Limb (tissue), 2 donors: ENCODE measurements at regions not wholly inside any gene's neighbourhood (a gene's known extent, or its start where the extent isn't known, plus 50 kb on each side); places are given as distances from the start of the nearest gene placed in this dataset.
"Not testable (repeated sequence)": the region's sequence is repeated elsewhere in the genome, so short reads cannot be mapped to it uniquely, and the experiment has no call there.

Experiments used
- DNase-seq, 2 donors: peaks; one replicate each; pipeline ENCODE4 v3.0.0-alpha.2; 2016; ENCODE audit errors: extremely low spot score in 2 of 2

DNA sequence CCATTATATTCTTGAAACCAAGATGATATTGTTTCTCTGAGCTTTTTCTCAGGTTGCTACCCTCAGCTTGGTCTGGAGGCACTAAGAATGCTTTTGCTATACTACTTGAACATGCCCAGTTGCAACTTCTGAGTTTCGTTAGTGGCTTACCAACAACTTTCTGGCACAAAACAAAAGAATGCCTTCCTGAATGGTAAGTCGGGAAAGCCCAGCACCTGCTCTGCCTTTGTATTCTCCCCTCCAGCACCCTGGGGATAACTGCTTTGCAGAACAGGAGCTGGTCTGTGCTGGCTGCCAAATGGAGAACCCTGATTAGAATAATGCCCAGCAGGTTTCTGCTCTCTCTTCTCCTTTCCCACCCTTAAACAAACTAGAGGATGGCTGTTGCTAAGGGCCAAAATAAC lies 149.3 kb downstream of the TGFB2 start:
- no peak for DNase-seq

DNA sequence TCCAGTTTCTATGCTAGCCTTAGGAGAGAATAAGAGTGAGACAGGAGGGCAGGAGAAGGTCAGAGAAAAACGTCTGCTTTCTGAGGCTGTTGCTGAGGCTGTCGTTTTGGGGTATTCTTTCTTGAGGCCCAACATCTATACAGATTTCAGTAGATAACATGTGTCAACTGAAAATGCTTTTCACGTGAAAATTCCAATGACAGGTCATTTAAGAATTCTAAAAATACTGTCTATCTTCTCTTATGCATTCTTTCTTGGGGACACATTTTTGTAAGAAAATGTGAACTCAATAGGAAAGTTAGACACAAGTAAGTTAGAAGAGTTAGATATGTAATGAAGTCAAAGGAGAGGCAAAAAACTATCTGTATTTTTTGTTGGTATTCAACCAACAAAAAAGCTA lies 150.8 kb downstream of the TGFB2 start:
- no peak for DNase-seq

DNA sequence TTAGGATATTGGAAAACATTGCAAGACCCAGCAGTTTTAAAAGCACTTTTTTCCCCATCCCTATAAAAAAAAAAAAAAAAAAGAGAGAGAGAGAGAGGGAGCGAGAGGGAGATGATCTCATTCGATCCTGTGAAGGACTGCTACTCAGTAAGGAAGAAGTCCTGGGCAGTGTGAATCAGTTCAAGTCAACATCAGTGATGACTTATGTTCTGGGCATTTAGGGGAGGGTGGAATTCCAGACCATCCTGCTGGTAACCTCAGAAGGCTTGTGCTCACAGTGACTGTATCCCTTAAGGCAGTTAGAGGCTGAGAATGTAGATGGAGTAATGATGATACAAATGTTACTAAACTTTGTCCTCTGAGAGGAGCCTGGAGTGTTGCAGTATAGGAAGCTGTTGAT lies 151.4 kb downstream of the TGFB2 start:
- no peak for DNase-seq

DNA sequence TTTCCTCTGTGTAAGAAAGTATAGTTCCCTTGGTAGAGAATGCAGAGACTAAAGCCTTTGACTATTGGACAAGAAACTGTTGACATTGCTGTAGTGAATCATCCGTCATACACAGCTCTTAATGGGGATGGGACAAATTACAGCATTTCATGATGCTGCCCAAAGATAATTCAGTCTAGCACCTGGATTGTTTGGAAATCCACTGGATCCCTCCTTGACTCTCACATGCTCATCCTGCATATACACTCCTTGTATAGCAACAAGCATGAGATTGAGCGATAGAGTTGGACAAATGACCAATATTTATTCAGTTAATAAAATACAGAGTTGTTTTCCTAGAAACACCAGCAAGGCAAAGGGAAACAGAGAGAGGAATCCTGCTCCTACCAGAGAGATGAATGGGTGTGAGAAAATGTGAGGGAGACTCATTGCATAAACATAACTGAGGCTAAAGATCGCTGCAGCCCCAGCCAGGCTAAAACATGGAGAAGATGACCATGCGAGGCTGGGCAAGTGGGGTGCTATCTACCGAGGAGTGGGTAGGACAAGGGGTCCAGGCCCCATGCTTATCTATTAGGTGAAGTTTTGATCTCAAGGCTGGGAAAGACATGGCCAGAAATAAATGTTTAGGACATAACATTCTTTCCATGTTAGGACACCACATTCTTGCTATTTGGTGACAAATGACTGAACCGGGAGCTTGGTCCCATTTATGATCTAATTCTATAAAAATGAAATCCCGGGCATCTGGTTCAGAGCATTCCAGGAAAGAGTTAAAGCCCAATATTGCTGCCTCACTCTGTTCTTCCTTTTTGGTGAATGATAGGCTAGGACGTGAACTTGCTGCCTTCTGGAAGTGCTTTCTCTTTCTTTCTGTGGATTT lies 153.2 kb downstream of the TGFB2 start:
- DNase-seq = no peak

DNA sequence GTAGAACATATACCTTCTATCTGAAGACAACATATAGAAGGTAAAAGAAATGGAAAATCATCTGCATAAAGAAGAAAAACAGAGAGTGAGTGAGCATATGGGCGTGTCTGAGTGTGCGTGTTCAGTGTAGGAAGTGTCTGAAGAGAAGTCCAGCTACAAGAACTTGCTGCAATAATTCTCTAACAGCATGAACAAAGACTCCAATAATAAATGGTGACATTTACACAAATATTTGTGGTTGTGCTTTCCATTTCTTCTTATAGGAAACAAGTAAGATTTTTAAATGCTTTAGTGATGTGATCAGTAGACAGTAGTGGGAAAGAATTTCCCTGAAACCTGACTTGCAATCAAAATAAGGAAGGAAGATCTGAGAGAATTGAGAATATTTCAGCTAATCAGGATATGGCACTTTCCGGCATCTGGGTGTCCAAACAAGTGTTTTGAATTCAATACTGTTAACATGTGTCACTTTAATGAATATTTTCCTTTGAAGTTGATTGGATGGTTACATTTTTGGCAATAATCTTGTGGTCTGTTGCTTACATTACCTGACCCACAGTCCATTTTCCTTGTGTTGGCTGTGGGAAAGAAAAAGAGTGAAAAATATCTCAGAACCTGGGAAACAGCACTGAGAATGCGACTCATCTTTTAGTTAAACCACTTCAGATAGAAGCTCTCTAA lies 154.0 kb downstream of the TGFB2 start:
- DNase-seq = peak in 1 of 2 donors; percentile 40

DNA sequence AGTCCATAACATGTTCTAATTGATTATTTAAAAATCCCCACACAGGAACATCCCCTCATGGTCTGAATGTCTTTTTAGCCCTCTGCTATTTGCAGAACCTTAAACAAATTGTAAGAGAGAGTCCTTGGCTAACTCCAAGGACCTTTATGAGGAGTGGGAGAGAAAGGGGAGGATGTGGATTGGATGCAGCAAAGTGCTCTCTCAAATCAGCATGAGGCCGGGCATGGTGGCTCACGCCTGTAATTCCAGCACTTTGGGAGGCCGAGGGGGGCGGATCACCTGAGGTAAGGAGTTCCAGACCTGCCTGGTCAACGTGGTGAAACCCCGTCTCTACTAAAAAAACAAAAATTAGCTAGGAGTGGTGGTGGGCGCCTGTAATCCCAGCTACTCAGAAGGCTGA lies 154.8 kb downstream of the TGFB2 start:
- DNase-seq = no peak

DNA sequence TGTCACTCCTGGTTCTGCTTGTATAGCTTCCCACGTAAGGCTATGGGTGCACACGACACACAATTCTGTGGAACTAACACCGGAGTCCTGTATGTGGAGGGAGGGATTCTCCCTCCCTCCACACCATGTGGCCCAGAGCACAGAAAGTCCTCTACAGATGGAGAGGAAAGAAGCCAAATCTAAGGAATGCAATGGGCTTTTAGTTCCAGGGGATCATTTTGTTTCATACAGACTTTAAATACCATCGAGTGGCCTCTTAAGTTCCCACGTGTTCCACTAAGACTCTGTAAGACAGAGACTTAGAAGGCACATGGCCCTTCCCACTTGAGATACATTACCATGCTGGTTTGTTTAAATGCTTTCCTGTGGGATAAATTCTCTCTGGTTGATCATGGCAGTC lies 156.0 kb downstream of the TGFB2 start:
- DNase-seq = peak in 1 of 2 donors; percentile 62

DNA sequence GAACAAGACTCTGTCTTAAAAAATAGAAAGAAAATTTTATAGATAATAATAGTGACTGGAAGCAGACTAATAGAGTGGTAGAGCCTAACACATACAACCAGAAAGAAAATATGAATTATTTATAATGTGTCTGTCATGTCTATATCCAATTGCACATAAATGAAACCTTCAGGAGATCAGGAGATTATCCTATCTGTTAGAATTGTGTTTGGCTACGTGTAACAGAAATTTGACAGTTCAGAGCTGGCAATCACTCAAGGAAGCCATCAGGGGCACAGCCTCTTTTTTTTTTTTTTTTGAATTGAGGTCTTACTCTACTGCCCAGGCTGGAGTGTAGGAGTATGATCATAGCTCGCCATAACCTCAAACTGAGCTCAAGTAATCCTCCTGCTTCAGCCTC lies 157.2 kb downstream of the TGFB2 start:
- DNase-seq = no peak

DNA sequence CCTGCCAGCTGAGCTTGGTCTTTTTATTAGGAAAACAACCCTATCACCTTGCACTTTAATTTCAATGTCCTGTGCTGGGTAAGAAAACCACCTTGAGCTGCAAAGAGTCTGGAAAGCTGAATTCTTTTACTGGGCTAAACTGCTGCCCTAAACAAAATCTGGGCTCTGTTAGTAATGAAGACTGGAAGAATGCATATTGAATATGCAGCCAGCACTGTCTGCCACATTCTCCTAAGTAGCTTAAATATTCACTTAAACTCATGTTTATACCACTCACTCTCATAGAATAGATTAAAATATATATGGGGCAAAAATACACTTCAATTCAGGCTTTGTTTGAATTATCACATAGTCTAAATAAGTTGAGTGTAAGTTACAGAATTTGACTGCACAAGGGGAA lies 158.0 kb downstream of the TGFB2 start:
- no peak for DNase-seq

DNA sequence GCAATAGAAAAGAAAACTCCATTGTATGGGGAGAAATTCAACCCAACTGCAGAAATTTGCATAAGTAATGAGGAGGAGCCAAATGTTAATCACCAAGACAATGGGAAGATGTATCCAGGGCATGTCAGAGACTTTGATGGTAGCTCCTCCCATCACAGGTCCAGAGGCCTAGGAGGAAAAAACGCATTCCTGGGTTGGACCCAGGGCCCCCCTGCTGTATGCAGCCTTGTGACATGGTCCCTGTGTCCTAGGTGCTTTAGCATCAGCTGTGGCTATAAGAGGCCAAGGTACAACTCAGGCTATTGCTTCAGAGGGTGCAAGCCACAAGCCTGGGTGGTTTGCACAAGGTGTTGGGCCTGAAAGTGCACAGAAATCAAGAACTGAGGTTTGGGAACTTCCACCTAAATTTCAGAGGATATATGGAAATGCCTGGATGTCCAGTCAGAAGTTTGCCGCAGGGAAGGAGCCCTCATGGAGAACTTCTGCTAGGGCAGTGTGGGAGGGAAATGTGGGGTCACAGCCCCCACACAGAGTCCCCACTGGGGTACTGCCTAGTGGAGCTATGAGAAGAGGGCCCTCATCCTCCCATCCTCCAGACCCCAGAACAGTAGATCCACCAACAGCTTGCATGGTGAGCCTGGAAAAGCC lies 162.3 kb downstream of the TGFB2 start:
- no peak for DNase-seq

DNA sequence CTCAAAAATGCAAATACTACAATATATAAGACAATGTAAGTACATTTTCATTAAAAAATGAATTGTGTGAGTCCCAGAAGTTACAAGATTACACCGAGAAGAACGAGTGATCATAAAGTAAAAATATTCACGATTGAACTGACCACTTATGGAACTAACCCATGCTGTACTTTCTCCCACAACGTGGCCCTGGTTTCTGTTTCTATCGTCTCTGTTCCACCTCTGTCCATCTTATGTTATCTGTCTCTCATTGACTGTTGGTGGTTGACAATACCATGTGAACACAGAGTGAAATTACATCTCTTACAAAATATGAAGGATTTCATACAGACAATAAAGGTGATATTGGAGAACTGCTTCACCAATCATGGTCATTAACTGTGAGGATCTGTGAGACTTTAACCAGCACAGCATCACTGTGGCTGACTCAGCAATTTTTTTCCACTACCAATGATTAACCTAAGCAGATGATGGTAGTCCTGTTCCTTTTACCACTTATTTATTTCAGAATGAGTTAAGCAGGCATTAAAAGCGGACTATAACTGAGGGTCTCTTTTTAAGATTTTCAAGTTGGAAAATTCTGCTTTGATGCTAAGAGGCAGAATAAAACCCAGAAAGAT lies 165.1 kb downstream of the TGFB2 start:
- no peak for DNase-seq

DNA sequence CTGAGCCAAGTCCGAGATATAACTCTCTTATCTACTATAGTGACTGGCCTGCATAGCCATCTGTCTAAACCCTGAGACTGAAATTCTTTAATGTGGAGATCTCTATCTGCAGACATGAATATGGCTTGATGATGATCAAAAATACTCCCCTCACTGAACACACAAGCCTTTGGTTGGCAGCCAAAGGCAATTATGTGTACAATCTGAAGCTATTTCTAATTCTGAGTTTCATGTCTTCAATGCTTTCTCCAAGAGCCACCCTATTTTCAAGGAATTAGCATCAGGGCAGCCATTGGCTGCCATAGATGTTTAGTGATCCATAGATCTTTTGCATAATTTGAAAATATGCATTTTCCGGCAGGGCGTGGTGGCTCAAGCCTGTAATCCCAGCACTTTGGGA lies 168.2 kb downstream of the TGFB2 start:
- DNase-seq = no peak

DNA sequence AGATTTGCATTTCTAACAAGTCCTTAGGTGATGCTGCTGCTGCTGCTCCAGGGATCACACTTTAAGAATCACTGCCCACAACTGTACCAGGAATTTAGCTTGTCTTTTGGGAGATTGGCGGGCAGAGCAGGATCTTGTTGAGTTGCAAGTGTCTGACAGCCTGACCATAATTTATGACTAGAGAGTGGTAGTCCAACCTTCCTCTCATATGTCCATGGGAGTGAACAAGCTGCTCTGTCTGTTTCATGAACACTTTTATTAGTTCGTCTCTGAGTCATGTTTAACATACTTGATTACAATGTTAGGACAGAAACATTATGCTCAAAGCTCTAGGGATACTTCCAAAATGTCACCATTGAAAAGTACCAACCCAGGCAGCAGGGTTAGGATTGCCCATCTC lies 169.6 kb downstream of the TGFB2 start:
- DNase-seq = no peak

DNA sequence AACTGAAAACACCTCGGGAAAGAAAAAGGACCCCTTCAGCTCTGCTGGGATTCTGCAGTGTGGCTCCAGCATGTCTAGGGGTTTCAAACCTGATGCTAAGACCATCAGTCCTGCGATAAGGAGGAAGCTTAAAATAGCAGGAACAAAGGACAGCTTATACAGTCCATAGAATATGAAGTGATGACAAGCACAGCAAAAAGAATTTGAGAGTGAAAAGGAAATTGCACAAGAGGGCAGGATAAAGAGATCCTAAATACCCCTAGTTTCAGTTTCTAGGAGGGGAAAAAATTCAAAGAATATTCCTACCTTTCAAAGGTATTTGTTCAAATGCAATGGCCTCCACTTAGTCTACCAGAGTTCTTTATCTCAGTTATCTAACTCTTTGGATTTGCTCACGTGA lies 171.4 kb downstream of the TGFB2 start:
- no peak for DNase-seq

DNA sequence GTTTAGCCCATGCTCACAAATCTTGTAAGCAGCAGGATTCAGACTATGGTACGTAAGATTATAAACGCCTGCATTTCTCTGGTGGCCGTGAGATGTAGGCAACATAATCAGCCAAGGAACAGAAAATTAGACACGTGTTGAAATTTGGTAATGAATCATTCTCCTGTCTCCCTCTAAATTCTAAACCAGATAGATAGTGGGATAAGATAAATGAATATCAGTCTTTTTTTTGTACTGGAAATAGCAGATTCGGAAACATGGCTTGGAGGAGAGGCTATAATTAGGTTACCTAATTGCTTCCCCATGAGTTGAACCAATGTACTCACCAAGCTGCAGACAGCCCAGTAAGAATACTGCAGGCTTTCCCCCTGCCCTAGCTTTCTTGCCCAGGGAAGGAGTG lies 172.3 kb downstream of the TGFB2 start:
- DNase-seq = no peak

DNA sequence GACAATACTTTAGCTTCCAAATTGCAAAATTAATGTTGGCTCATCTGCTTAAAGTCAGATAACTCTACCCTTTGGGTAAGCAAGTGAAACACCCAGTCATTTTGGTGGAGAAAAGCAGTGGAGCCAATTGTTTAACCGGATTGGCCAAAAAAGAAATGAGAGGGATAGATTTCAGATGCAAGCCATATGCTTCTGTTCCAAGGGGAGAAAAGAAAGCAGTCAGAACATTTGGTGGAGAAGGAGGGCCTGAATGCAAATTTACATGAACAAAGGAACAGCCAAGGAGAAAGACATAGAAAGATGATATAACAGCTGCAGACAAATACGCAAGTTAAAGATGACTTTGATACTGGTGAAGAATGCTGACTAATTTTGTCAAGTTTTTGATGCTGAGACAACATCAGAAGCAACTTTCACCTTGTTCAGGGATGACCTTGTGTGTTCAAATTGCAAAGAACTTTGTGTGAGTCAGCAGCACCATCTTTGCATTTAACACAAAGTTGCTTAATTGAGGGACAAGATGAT lies 173.1 kb downstream of the TGFB2 start:
- no peak for DNase-seq

DNA sequence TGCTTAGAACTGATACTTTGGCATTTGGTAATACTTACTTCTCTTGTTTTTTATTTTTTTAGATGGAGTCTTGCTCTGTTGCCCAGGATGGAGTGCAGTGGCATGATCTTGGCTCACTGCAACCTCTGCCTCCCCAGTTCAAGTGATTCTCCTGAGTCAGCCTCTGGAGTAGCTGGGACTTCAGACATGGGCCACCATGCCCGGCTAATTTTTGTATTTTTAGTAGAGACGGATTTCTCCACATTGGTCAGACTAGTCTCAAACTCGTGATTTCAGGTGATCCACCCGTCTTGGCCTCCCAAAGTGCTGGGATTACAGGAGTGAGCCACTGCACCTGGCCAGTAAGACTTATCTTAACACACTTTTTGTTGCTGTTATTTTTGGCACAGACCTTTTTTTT lies 175.5 kb downstream of the TGFB2 start:
- not testable (repeated sequence) for DNase-seq

DNA sequence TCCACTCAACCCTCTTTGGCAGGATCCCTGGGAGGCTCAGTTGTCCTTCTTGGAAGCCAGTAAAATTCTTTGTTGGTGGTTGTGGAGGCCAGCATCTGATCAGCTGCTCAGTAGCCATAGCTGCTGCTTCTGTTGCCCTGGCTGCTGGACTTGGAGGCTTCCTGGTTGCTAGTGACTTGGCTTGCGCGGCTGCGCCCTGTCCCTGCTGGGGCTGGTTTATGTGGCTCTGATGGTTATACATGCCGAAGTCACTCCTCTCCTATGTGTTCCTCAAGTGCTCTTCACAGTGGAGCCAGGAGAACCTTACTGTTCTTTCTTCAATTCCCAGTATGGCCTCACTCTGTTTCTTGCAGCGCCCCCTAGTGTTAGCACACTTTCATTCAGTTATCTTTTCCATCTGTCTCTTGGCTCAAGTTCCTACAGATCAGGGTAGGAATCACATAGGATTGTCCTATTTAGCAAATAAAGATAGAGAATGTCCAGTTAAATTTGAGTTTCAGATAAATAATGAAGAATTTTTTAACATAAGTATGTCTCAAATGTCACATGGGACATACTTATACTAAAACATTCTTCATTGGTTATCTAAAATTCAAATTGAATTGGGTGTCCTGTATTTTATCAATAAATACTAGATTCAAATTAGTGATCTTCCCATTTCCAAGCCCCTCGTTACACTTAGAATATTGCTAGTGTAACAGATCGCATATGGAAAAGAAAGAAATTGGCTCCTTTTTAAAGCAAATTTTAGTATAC lies 176.5 kb downstream of the TGFB2 start:
- DNase-seq = no peak

DNA sequence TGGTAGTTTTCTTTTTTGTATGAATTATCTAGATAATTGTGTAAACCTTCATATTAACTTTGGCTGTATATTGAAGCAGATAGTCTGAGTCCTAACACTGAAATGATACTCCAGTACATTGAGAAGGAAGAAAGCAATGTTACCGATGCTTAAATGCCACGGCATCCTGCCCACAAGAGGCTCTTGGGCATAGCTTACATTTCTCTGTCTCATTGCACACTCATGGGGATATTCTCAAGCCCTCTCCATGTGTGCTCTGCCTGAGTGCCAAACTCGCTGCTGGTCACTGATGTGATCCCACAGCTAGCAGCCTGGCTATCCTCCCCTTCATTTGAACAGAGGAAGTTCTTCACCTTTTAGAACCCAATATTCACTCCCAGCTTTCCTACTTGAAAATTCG lies 179.4 kb downstream of the TGFB2 start:
- no peak for DNase-seq

DNA sequence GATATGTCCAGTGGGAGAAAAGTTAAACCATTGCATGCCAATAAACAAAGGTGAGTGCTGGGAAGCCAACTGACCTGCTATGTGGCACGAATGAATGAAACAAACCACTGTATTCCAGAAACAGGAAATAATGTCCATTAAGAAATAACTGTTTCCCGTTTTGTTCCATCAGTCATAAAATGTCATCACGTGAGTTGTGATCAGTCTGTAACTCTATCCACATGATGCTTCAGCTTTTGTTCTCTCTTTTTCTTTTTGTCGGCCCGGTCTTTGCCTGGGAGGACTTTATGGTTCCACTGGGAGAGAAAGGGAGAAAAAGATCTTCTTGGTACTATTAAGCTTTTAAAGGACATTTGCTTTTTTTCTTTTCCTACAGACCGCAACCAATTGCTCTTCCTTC lies 179.9 kb downstream of the TGFB2 start:
- DNase-seq = no peak
